SK-N-SH (cell line): ENCODE measurements at regions not wholly inside any gene's neighbourhood (a gene's known extent, or its start where the extent isn't known, plus 50 kb on each side); places are given as distances from the start of the nearest gene placed in this dataset.

Experiments used
- CTCF ChIA-PET: fragments of 300-600, 350-600 bp; formaldehyde crosslinking; extraction: SDS; loops from one replicate; lab custom pipeline; 2021; lab: Yijun Ruan, JAX
- POLR2A ChIA-PET: fragments of 350-600 bp; sonication (Branson Sonifier 250); formaldehyde crosslinking; extraction: SDS; loops from one replicate; lab custom pipeline; 2020; ENCODE audit warnings: antibody characterized with exemption, inconsistent platforms; lab: Yijun Ruan, JAX
- DNase-seq: peaks from one replicate; pipeline ENCODE4 v3.0.0; 2012
- H2AFZ ChIP-seq: fragments of 200-600 bp; sonication (generic); 2 replicates; pipeline ENCODE4 v1.8.1; 2016; ENCODE audit warnings: antibody characterized with exemption, mild to moderate bottlenecking, low read depth
- H3F3A ChIP-seq: fragments of 200-600 bp; sonication (generic); replicated peaks from 2 replicates; pipeline ENCODE3; 2016; ENCODE audit warnings: antibody characterized with exemption, mild to moderate bottlenecking; ENCODE audit not compliant: insufficient read depth
- H3K27ac ChIP-seq, 2 experiments: fragments of 200-500 bp in 1 of 2; fragments of 200-600 bp in 1 of 2; sonication (Bioruptor generic) in 1 of 2; sonication (generic), shearing (Covaris generic) in 1 of 2; 2 replicates each; pipeline versions ENCODE4 v1.5.1 to v1.6.1; 2014 to 2016; ENCODE audit warnings: low read depth in 2 of 2, inconsistent platforms in 1 of 2, low read length in 1 of 2, mild to moderate bottlenecking in 1 of 2, mixed read lengths in 1 of 2
- H3K27me3 ChIP-seq: fragments of 200-600 bp; sonication (generic), shearing (Covaris generic); 2 replicates; pipeline ENCODE4 v1.6.1; 2016; ENCODE audit warnings: mixed run types; ENCODE audit not compliant: insufficient read depth
- H3K36me3 ChIP-seq, 2 experiments: fragments of 200-500 bp in 1 of 2; fragments of 200-600 bp in 1 of 2; sonication (Bioruptor generic) in 1 of 2; sonication (generic) in 1 of 2; replicated peaks in 1 of 2; 2 replicates each; pipeline versions ENCODE3 to v1.5.1; 2014 to 2016; ENCODE audit warnings: low read length in 1 of 2, mild to moderate bottlenecking in 1 of 2; ENCODE audit not compliant: insufficient read depth in 2 of 2, control insufficient read depth in 1 of 2
- H3K4me1 ChIP-seq, 2 experiments: fragments of 200-500 bp in 1 of 2; fragments of 200-600 bp in 1 of 2; sonication (Bioruptor generic) in 1 of 2; sonication (generic), shearing (Covaris generic) in 1 of 2; 2 replicates each; pipeline versions ENCODE4 v1.5.1 to v1.6.1; 2014 to 2016; ENCODE audit warnings: low read depth in 1 of 2, low read length in 1 of 2, mixed run types in 1 of 2; ENCODE audit not compliant: insufficient read depth in 2 of 2, control insufficient read depth in 1 of 2
- H3K4me2 ChIP-seq: fragments of 200-600 bp; sonication (generic), shearing (Covaris generic); 2 replicates; pipeline ENCODE4 v1.6.1; 2017; ENCODE audit warnings: mixed run types
- H3K4me3 ChIP-seq, 2 experiments: fragments of 200-500 bp in 1 of 2; fragments of 200-600 bp in 1 of 2; sonication (Bioruptor generic) in 1 of 2; sonication (generic), shearing (Covaris generic) in 1 of 2; 2 replicates each; pipeline versions ENCODE4 v1.5.1 to v1.8.1; 2014 to 2016; ENCODE audit warnings: low read depth in 2 of 2, inconsistent platforms in 1 of 2, low read length in 1 of 2, mild to moderate bottlenecking in 1 of 2, mixed read lengths in 1 of 2, moderate library complexity in 1 of 2
- H3K79me2 ChIP-seq: fragments of 200-600 bp; sonication (generic); 2 replicates; pipeline ENCODE4 v1.8.1; 2017; ENCODE audit warnings: mild to moderate bottlenecking; ENCODE audit not compliant: insufficient read depth
- H3K9ac ChIP-seq: fragments of 200-600 bp; sonication (generic); 2 replicates; pipeline ENCODE4 v1.6.1; 2017; ENCODE audit warnings: mixed run types
- H3K9me2 ChIP-seq: fragments of 200-600 bp; sonication (generic); 2 replicates; pipeline ENCODE4 v1.6.1; 2017; ENCODE audit warnings: mixed run types
- H3K9me3 ChIP-seq: fragments of 200-600 bp; sonication (generic); 2 replicates; pipeline ENCODE4 v1.6.1; 2017; ENCODE audit warnings: mixed run types, mild to moderate bottlenecking, moderate library complexity
- H4K20me1 ChIP-seq: fragments of 200-600 bp; sonication (generic); 2 replicates; pipeline ENCODE4 v1.6.1; 2017; ENCODE audit warnings: mild to moderate bottlenecking, mixed run types; ENCODE audit not compliant: insufficient read depth
- EP300 ChIP-seq, 2 experiments: IDR thresholded peaks; 2 replicates each; pipeline versions ENCODE4 v1.4.0 to v1.6.1; 2012; ENCODE audit warnings: borderline replicate concordance in 1 of 2, low read depth in 1 of 2, low read length in 1 of 2
- EZH2phosphoT487 ChIP-seq: fragments of 200-600 bp; sonication (generic); IDR thresholded peaks from 2 replicates; pipeline ENCODE4 v1.6.1; 2017; ENCODE audit warnings: low read depth, mixed run types, mild to moderate bottlenecking, antibody characterized with exemption, moderate library complexity, borderline replicate concordance
- FOXM1 ChIP-seq: IDR thresholded peaks from 2 replicates; pipeline ENCODE4 v1.4.0; 2012; ENCODE audit warnings: low read depth, mild to moderate bottlenecking
- GABPA ChIP-seq: IDR thresholded peaks from 2 replicates; pipeline ENCODE4 v1.4.0; 2012; ENCODE audit warnings: low read depth, mild to moderate bottlenecking
- JUND ChIP-seq: IDR thresholded peaks from 2 replicates; pipeline ENCODE4 v1.4.0; 2012
- NFIC ChIP-seq: IDR thresholded peaks from 2 replicates; pipeline ENCODE4 v1.4.0; 2012; ENCODE audit warnings: borderline replicate concordance
- POLR2AphosphoS5 ChIP-seq: IDR thresholded peaks from 2 replicates; pipeline ENCODE4 v1.6.1; 2012; ENCODE audit warnings: low read depth, low read length
- RCOR1 ChIP-seq: fragments of 150-350 bp; IDR thresholded peaks from 2 replicates; pipeline ENCODE4 v1.6.1; 2017; ENCODE audit warnings: antibody characterized with exemption, low read length
- TCF12 ChIP-seq: IDR thresholded peaks from 2 replicates; pipeline ENCODE4 v1.4.0; 2012
- TEAD4 ChIP-seq: IDR thresholded peaks from 2 replicates; pipeline ENCODE4 v1.4.0; 2012; ENCODE audit warnings: mild to moderate bottlenecking, borderline replicate concordance; ENCODE audit not compliant: insufficient read depth
- YY1 ChIP-seq: IDR thresholded peaks from 2 replicates; pipeline ENCODE4 v1.4.0; 2012; ENCODE audit warnings: low read depth, mild to moderate bottlenecking
- WGBS: methylation state at CpG from one replicate; pipeline ENCODE4 v1.1.6; 2017; ENCODE audit warnings: low lambda C conversion rate; 5-methylcytosine and 5-hydroxymethylcytosine counted together
- TF ChIP-seq, protein P1 (sequence below): IDR thresholded peaks from 2 replicates; pipeline ENCODE4; 2012
- TF ChIP-seq, protein P2 (sequence below): IDR thresholded peaks from 2 replicates; pipeline ENCODE4 v1.4.0; 2012; ENCODE audit warnings: low read depth
- TF ChIP-seq, protein P3 (sequence below): fragments of 200-600 bp; sonication (generic); IDR thresholded peaks from 2 replicates; pipeline ENCODE4 v1.6.1; 2017; ENCODE audit warnings: antibody characterized with exemption, mild to moderate bottlenecking, moderate library complexity
- TF ChIP-seq, protein P4 (sequence below): IDR thresholded peaks from 2 replicates; pipeline ENCODE4 v1.4.0; 2012; ENCODE audit warnings: low read depth, borderline replicate concordance

DNA sequence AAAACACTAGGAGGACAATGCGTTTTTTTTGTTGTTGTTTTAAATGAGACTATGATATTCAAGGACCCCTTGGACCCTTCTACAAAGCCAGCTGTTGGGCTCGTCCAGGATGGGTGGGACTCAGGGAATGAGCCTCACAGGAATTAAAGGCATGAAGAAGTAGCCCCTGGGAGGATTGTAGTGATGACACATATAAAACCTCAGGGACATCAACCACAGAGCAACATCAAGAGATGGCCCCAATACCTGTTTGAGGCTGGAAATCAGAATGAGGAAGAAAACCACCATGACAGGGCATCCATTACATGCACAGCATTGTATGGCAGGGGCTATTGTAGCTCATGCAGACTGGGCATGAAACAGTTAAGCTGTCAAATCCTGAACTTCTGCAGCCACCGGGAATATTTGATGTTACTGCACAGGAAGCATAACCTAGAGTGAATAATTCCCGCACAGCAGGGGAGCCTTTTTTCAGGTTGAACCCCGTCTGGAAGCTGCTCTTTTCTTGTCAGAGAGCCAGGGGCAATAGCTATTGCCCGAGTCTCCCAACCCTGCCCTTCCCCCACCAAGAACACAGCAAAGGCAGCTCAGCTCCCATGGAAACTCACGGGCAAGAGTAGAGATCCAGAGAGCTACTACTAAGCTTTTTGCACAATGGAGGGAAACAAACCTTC lies 140.2 kb upstream of the FGGY start:
- peaks cover under 1 to 24% of the 10 kb centered on the region in 2 experiments for H3K4me1 ChIP-seq
- H3K4me3 ChIP-seq, result no peak overlapping the region
- H3K9me2 ChIP-seq, result no peaks in the 10 kb centered on the region
- no peaks in the 10 kb centered on the region for H3K27me3 ChIP-seq
- H2AFZ ChIP-seq, result 0 out of 2 replicates have a peak overlapping the region, but pooled peaks have one; percentile 40
- peak overlapping the region in 1 of 2 experiments; percentile 43; a peak in 2 of 4 replicates for H3K27ac ChIP-seq
- 33% methylated on average over 7 of the region's 7 CpGs for WGBS
- H4K20me1 ChIP-seq, result no peaks in the 10 kb centered on the region
- H3K4me2 ChIP-seq, result no peak overlapping the region
- H3K9ac ChIP-seq, result no peak overlapping the region
- no peak for DNase-seq
- no peaks in the 10 kb centered on the region for H3K79me2 ChIP-seq
- TF ChIP-seq, protein P1, sequence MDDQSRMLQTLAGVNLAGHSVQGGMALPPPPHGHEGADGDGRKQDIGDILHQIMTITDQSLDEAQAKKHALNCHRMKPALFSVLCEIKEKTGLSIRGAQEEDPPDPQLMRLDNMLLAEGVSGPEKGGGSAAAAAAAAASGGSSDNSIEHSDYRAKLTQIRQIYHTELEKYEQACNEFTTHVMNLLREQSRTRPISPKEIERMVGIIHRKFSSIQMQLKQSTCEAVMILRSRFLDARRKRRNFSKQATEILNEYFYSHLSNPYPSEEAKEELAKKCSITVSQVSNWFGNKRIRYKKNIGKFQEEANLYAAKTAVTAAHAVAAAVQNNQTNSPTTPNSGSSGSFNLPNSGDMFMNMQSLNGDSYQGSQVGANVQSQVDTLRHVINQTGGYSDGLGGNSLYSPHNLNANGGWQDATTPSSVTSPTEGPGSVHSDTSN, result peak; percentile 52
- TF ChIP-seq EP300 (IDR thresholded peaks at IDR 0.05; ENCODE audit: borderline replicate concordance in 1 of 2, low read depth in 1 of 2, low read length in 1 of 2) (peak in 1 of 2 experiments; percentile 56; a peak in 1 of 4 replicates), NFIC (peak; percentile 63), TEAD4 (no peak), GABPA (peak; percentile 12; the same call in 1 of the 2 replicates), TCF12 (peak; percentile 70), POLR2AphosphoS5 (no peak), JUND (0 out of 2 replicates have a peak, but pooled peaks have one; percentile 24)
- TF ChIP-seq, protein P2, sequence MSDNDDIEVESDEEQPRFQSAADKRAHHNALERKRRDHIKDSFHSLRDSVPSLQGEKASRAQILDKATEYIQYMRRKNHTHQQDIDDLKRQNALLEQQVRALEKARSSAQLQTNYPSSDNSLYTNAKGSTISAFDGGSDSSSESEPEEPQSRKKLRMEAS, result 0 out of 2 replicates have a peak, but pooled peaks have one; percentile 17
- TF ChIP-seq, protein P3, sequence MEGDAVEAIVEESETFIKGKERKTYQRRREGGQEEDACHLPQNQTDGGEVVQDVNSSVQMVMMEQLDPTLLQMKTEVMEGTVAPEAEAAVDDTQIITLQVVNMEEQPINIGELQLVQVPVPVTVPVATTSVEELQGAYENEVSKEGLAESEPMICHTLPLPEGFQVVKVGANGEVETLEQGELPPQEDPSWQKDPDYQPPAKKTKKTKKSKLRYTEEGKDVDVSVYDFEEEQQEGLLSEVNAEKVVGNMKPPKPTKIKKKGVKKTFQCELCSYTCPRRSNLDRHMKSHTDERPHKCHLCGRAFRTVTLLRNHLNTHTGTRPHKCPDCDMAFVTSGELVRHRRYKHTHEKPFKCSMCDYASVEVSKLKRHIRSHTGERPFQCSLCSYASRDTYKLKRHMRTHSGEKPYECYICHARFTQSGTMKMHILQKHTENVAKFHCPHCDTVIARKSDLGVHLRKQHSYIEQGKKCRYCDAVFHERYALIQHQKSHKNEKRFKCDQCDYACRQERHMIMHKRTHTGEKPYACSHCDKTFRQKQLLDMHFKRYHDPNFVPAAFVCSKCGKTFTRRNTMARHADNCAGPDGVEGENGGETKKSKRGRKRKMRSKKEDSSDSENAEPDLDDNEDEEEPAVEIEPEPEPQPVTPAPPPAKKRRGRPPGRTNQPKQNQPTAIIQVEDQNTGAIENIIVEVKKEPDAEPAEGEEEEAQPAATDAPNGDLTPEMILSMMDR, result no peak
- no peaks in the 10 kb centered on the region for H3K9me3 ChIP-seq
- ChIA-PET POLR2A (no interaction called here), CTCF (no interaction called here)
- H3F3A ChIP-seq, result peaks cover 8% of the 10 kb centered on the region
- no peaks in the 10 kb centered on the region for H3K36me3 ChIP-seq

DNA sequence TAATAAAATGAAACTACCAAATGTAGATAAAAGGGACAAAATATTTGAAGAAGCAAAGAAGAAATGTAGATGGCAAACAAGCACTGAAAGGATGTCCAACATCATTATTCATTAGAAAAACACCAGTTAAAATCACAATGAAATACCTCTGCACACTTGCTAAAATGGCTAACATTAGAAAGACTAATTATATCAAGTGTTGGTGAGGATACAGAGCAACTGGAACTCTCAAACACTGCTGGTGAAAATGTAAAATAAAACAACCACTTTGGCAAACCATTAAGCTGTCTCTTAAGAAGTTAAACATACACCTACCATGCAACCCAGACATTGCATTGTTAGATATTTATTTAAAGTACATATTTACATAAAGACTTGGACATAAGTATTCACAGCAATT lies 138.6 kb upstream of the FGGY start:
- Histone ChIP-seq H3K4me3 (no peak overlapping the region), H3K36me3 (no peaks in the 10 kb centered on the region), H3K9me2 (no peaks in the 10 kb centered on the region), H3K27me3 (no peaks in the 10 kb centered on the region), H3K9ac (no peak overlapping the region), H2AFZ (no peak overlapping the region), H4K20me1 (no peaks in the 10 kb centered on the region), H3K9me3 (no peaks in the 10 kb centered on the region), H3K4me1 (peaks cover 0 to 12% of the 10 kb centered on the region in 2 experiments; a peak in 2 of 4 replicates), H3K4me2 (no peak overlapping the region), H3K27ac (no peak overlapping the region), H3F3A (peaks cover 7% of the 10 kb centered on the region), H3K79me2 (no peaks in the 10 kb centered on the region)
- DNase-seq, result no peak
- POLR2A ChIA-PET, result no interaction called here
- CTCF ChIA-PET, result no interaction called here
- TF ChIP-seq, protein P4, sequence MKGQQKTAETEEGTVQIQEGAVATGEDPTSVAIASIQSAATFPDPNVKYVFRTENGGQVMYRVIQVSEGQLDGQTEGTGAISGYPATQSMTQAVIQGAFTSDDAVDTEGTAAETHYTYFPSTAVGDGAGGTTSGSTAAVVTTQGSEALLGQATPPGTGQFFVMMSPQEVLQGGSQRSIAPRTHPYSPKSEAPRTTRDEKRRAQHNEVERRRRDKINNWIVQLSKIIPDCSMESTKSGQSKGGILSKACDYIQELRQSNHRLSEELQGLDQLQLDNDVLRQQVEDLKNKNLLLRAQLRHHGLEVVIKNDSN, result no peak
- TF ChIP-seq FOXM1 (no peak), RCOR1 (no peak), YY1 (no peak), EZH2phosphoT487 (no peak), JUND (no peak)
